ENCODE measurements at regions not wholly inside any gene's neighbourhood (a gene's known extent, or its start where the extent isn't known, plus 50 kb on each side); places are given as distances from the start of the nearest gene placed in this dataset.

DNA sequence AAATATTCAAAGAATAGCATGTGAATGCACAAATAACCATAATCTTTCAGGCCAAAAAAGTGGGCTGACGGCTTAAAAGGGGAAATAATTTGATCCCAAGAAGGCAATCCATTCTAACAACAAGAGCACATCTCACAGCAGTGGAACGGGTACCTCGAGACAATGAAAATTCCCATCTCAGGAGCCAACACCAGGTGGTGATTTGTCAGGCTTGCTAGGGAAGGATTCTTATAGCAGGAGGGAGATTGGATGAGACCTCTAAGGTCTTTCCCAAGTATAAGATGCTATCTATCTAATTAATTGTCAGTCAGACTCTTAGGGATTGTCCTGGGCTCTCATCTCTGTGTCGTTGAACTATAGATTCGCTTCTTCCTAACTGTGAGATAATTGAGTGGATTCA, 284.0 kb downstream of the ETS1 start (continued):
- TF ChIP-seq GATAD2B (conservative IDR thresholded peaks at IDR 0.05; ENCODE audit: low read depth) (no peak), SRF (IDR thresholded peaks at IDR 0.05; ENCODE audit: low read depth in 2 of 2, low read length in 2 of 2) (no peak), MEF2A (IDR thresholded peaks at IDR 0.05; ENCODE audit: insufficient read depth, low read depth, low read length) (no peak), ZZZ3 (IDR thresholded peaks at IDR 0.05; ENCODE audit: control insufficient read depth, insufficient read length, low read depth) (no peak), ZBTB40 (IDR thresholded peaks at IDR 0.05; ENCODE audit: borderline replicate concordance) (no peak), SIN3A (IDR thresholded peaks at IDR 0.05; ENCODE audit: low read depth, low read length) (no peak), HDAC6 (IDR thresholded peaks at IDR 0.05; ENCODE audit: unreplicated experiment) (no peak)

All from GM12878 (cell line).